Astrocyte of the spinal cord (primary cell): ENCODE measurements at regions not wholly inside any gene's neighbourhood (a gene's known extent, or its start where the extent isn't known, plus 50 kb on each side); places are given as distances from the start of the nearest gene placed in this dataset.
"Not testable (repeated sequence)": the region's sequence is repeated elsewhere in the genome, so short reads cannot be mapped to it uniquely, and the experiment has no call there.

Experiments used
- DNase-seq: peaks from one replicate; pipeline ENCODE4 v3.0.0; 2011; ENCODE audit warnings: low read depth, low spot score
- H3K4me3 ChIP-seq: 2 replicates; pipeline ENCODE4 v1.5.1; 2011; ENCODE audit warnings: low read depth, mild to moderate bottlenecking, low read length, moderate library complexity
- in situ Hi-C: cut with HindIII; loops from 2 replicates; pipeline ENCODE4 v1.10.0; 2017; ENCODE audit warnings: low sequenced_read_pairs
- TF ChIP-seq, protein P1 (sequence below): IDR thresholded peaks from 2 replicates; pipeline ENCODE4 v1.5.1; 2012; ENCODE audit warnings: low read depth, mild to moderate bottlenecking, low read length, inconsistent platforms

GRCh38 chr11:33953289-33953688 lies 61.4 kb upstream of the LMO2 start:
- TF ChIP-seq, protein P1, sequence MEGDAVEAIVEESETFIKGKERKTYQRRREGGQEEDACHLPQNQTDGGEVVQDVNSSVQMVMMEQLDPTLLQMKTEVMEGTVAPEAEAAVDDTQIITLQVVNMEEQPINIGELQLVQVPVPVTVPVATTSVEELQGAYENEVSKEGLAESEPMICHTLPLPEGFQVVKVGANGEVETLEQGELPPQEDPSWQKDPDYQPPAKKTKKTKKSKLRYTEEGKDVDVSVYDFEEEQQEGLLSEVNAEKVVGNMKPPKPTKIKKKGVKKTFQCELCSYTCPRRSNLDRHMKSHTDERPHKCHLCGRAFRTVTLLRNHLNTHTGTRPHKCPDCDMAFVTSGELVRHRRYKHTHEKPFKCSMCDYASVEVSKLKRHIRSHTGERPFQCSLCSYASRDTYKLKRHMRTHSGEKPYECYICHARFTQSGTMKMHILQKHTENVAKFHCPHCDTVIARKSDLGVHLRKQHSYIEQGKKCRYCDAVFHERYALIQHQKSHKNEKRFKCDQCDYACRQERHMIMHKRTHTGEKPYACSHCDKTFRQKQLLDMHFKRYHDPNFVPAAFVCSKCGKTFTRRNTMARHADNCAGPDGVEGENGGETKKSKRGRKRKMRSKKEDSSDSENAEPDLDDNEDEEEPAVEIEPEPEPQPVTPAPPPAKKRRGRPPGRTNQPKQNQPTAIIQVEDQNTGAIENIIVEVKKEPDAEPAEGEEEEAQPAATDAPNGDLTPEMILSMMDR: no peak
- DNase-seq: no peak
- in situ Hi-C loops: no loop called here
- H3K4me3 ChIP-seq: no peak overlapping the region

GRCh38 chr11:33952805-33953204 lies 60.9 kb upstream of the LMO2 start:
- TF ChIP-seq, protein P1: no peak
- no peak for DNase-seq
- in situ Hi-C loops: no loop called here
- no peak overlapping the region for H3K4me3 ChIP-seq

DNA sequence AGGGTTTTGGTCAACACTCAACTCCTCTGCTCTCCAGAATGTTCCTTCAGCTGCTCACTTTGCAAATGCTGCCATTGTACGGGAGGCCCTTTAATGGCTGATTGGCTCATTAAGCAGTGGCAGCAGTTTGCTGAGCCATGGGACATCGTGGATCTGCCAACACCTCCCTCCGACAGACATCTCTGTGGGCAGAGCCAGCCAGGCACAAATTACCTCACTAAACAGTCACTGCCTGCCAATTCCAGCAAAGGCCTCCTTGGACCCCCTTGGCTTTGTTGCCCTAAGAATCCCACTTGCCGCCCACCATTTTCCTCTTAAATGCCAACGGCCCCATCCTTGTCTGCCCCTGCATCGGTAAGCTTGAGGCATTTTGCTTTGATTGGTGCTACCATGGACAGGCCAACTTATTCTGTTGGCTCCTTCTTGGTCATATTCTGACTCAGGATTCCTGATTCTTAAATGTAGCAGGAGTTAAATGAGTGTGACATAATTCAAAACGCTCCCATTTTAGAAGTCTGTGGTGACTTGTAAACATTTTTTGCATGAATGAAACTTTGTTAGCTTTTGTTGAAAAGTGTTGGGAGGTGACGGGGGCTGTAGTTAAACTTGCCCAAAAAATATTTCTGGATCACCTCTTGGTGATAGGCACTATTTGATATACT lies 57.5 kb upstream of the LMO2 start:
- TF ChIP-seq, protein P1: no peak
- no peak overlapping the region for H3K4me3 ChIP-seq
- no peak for DNase-seq
- in situ Hi-C loops: no loop called here

DNA sequence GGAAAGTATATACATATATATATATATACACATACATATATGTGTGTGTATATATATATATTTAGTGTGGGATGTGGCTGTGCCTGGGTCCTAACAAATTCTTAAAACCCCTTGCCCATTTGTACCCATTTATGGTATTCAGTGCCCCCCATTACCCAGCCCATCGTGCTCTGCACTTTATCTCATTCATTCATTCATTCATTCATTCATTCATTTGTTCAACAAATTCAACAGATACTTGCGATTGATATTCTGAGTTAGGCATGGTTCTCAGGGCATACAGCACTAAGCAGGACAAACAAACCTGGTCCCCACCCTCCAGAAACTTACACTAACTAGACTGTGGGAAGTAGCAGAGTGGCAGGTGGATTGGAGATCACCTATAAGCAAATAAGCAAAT lies 56.6 kb upstream of the LMO2 start:
- DNase-seq: no peak
- TF ChIP-seq, protein P1: no peak
- in situ Hi-C loops: no loop called here
- no peak overlapping the region for H3K4me3 ChIP-seq

DNA sequence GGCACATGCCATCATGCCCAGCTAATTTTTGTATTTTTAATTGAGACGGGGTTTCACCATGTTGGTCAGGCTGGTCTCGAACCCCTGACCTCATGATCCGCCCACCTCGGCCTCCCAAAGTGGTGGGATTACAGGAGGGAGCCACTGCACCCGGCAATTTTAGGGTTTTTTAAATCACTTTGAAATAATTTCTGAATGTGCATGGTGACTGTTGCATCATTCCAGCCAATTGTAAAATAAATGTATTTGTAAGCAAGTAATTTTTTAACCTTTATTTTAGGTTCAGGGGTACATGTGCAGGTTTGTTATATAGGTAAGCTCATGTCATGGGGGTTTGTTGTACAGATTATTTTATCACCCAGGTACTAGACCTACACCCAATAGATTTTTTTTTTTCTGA lies 56.0 kb upstream of the LMO2 start:
- in situ Hi-C loops, H3K4me3 ChIP-seq, DNase-seq: not testable (repeated sequence)

DNA sequence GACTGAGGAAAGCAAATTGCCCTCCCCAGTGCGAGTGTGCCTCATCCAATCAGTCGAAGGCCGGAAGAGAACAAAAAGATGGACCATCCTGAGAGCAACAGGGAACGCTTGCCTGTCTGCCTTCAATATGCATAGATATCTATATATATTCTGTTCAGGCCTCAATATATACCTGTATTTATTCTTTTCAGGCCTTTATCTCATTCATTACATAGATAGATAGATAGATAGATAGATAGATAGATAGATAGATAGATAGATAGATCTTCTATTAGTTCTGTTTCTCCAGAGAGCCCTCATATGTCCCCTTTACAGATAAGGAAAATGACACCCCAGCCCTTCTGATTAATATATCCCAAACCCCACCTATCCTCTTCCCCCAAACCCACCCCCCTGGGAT lies 55.1 kb upstream of the LMO2 start:
- DNase-seq: no peak
- TF ChIP-seq, protein P1: no peak
- in situ Hi-C loops: no loop called here

DNA sequence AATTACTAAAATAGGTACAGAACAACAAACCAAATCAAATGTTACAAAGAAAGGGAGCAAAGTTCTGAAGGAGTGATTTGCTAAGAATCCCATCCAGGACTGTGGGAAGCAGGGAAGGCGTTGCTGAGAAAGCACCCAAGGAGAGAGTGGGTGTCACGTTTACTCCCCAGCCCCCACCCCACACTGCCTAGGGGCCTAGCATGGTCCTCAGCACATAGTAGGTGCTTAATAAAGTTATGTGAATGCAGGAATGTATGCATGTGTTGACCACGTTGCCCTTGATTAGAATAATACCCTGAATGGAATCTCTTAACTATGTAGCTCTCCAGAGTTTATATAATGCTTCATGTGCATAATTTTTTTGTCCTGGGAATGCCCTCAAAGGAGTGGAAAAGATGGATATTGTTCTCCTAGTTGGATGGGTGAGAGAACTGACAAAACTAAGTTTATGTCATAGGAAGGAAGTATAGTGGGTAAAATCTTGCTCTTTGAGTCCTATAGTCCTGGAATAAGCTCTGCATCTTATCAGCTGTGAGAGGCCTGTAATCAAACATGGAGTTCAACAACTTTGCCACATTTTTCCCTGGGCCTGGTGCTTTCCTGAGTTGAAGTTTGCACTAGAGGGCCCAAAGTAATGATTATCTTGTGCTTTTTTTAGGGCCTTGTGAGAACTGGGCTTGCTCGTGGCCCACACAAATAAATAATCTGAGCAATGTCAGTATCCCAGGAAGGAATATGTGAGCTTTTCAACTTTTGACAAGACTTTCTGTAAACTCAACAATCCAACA lies 53.8 kb upstream of the LMO2 start:
- in situ Hi-C loops: no loop called here
- no peak overlapping the region for H3K4me3 ChIP-seq
- DNase-seq: no peak
- TF ChIP-seq, protein P1: no peak

More for the DNA sequence above, 55.1 kb upstream of the LMO2 start:
- H3K4me3 ChIP-seq: no peak overlapping the region
